Hepatocyte (in vitro differentiated cells): ENCODE measurements at regions not wholly inside any gene's neighbourhood (a gene's known extent, or its start where the extent isn't known, plus 50 kb on each side); places are given as distances from the start of the nearest gene placed in this dataset.

Source experiments
- CTCF ChIP-seq: fragments of 200-600 bp; sonication (generic); IDR thresholded peaks from 2 replicates; pipeline ENCODE4 v1.5.1; 2016; ENCODE audit warnings: antibody characterized with exemption, mild to moderate bottlenecking; ENCODE audit not compliant: poor library complexity
- EZH2 ChIP-seq: fragments of 200-600 bp; sonication (generic); IDR thresholded peaks from 2 replicates; pipeline ENCODE4 v1.6.1; 2016; ENCODE audit warnings: antibody characterized with exemption, mild to moderate bottlenecking, borderline replicate concordance
- EZH2phosphoT487 ChIP-seq: fragments of 200-600 bp; sonication (generic); IDR thresholded peaks from one replicate; pipeline ENCODE4 v1.6.1; 2018; ENCODE audit warnings: antibody characterized with exemption, mild to moderate bottlenecking, low read depth, moderate library complexity; ENCODE audit not compliant: unreplicated experiment, severe bottlenecking

DNA sequence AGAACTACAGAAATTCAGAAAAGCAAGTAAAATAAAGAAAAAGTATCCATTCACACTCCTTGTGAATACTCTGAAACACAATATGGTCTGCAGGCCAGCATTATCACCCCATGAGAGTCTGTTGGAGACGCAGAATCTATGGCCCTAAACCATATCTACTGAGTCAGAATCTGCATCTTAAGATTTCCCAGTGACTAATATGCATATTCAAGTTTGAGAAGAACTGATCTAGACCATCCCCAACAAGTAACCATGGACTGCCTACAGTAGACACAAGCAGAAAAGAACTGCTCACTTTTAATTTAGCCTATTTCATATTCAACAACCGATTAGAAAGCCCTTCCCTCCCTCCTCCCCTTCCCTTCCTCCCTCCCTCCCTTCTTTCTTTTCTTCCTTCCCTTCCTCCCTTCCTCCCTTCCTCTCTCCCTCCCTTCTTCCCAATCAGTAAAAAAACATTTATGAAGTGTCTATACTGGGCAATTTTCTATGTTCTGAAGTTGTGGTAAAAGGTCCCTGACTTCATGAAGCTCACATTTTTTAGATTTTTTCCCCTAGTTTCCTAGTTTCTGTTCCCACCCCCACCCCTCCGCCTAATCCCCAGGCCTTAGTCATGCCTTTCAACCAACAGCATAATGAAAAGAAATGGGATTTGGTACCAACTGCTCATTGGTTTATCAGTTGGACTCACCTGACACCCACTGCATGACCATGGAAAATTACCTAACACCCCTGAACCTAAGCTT, 125.2 kb downstream of the CNTN3 start:
- TF ChIP-seq CTCF (no peak), EZH2 (no peak), EZH2phosphoT487 (no peak)
